HFFc6 (cell line): ENCODE measurements at regions not wholly inside any gene's neighbourhood (a gene's known extent, or its start where the extent isn't known, plus 50 kb on each side); places are given as distances from the start of the nearest gene placed in this dataset.
A peak's percentile ranks its signal among the peaks of the same experiment; 100 is the strongest.

Experiments
- DNase-seq: peaks from one replicate; pipeline ENCODE4 v3.0.0-alpha.2; 2018
- H3K27ac Mint-ChIP-seq: 2 replicates; pipeline ENCODE4 v1.8.0; 2020; ENCODE audit warnings: mild to moderate bottlenecking, mixed read lengths
- H3K27me3 Mint-ChIP-seq: 2 replicates; pipeline ENCODE4 v1.8.0; 2021; ENCODE audit warnings: mild to moderate bottlenecking, moderate library complexity, mixed read lengths; ENCODE audit not compliant: insufficient read depth
- H3K36me3 Mint-ChIP-seq: 2 replicates; pipeline ENCODE4 v1.8.0; 2021; ENCODE audit warnings: low read depth, mixed read lengths
- H3K4me1 Mint-ChIP-seq: 2 replicates; pipeline ENCODE4 v1.8.0; 2020; ENCODE audit warnings: low read depth, mixed read lengths
- H3K4me3 Mint-ChIP-seq: 2 replicates; pipeline ENCODE4 v1.8.0; 2020; ENCODE audit warnings: mild to moderate bottlenecking, moderate library complexity, mixed read lengths
- H3K9me3 Mint-ChIP-seq: 2 replicates; pipeline ENCODE4 v1.8.0; 2020; ENCODE audit warnings: mild to moderate bottlenecking, mixed read lengths
- CTCF ChIP-seq: fragments of 200-600 bp; sonication (generic); IDR thresholded peaks from 2 replicates; pipeline ENCODE4 v1.5.0; 2021; ENCODE audit warnings: antibody characterized with exemption, mild to moderate bottlenecking

- 0 out of 2 replicates have a peak, but pooled peaks cover under 1% of the 10 kb centered on the region for H3K9me3 Mint-ChIP-seq
- H3K36me3 Mint-ChIP-seq: peaks cover 18% of the 10 kb centered on the region
- DNase-seq: peak; percentile 22
- H3K27ac Mint-ChIP-seq: peak overlapping the region; percentile 60
- H3K4me3 Mint-ChIP-seq: peak overlapping the region; percentile 32
- H3K4me1 Mint-ChIP-seq: peaks cover 77% of the 10 kb centered on the region
- H3K27me3 Mint-ChIP-seq: no peaks in the 10 kb centered on the region
- no peak for TF ChIP-seq CTCF
These were observed 107.1 kb upstream of the TSC22D2 start for GRCh38 chr3:150300852-150301517.

GRCh38 chr3:150300388-150300787 lies 107.7 kb upstream of the TSC22D2 start:
- H3K36me3 Mint-ChIP-seq: peaks cover 14% of the 10 kb centered on the region
- no peaks in the 10 kb centered on the region for H3K9me3 Mint-ChIP-seq
- H3K27me3 Mint-ChIP-seq: no peaks in the 10 kb centered on the region
- no peak for TF ChIP-seq CTCF
- no peak overlapping the region; the same call in 1 of the 2 replicates for H3K4me3 Mint-ChIP-seq
- peak overlapping the region; percentile 60 for H3K27ac Mint-ChIP-seq
- H3K4me1 Mint-ChIP-seq: peaks cover 80% of the 10 kb centered on the region
- no peak for DNase-seq

- Mint-ChIP-seq H3K4me3 (no peak overlapping the region), H3K27ac (no peak overlapping the region), H3K27me3 (no peaks in the 10 kb centered on the region), H3K4me1 (peaks cover 90% of the 10 kb centered on the region), H3K9me3 (no peaks in the 10 kb centered on the region), H3K36me3 (peaks cover 3% of the 10 kb centered on the region)
- no peak for TF ChIP-seq CTCF
- no peak for DNase-seq
These were observed 108.9 kb upstream of the TSC22D2 start for GRCh38 chr3:150299201-150299600.

GRCh38 chr3:150296966-150297365 lies 111.1 kb upstream of the TSC22D2 start:
- Mint-ChIP-seq H3K4me3 (no peak overlapping the region), H3K9me3 (no peaks in the 10 kb centered on the region; the same call in none of the 2 replicates), H3K36me3 (peaks cover 4% of the 10 kb centered on the region), H3K27ac (no peak overlapping the region), H3K4me1 (peaks cover 94% of the 10 kb centered on the region), H3K27me3 (peaks cover 4% of the 10 kb centered on the region; the same call in 1 of the 2 replicates)
- TF ChIP-seq CTCF: no peak
- no peak for DNase-seq

GRCh38 chr3:150296123-150296735 lies 111.9 kb upstream of the TSC22D2 start:
- Mint-ChIP-seq H3K36me3 (peaks cover 12% of the 10 kb centered on the region), H3K27ac (peak overlapping the region; percentile 57)

More at GRCh38 chr3:150296123-150296735, 111.9 kb upstream of the TSC22D2 start:
- DNase-seq: no peak
- peaks cover 7% of the 10 kb centered on the region for H3K9me3 Mint-ChIP-seq
- peaks cover 4% of the 10 kb centered on the region; the same call in 1 of the 2 replicates for H3K27me3 Mint-ChIP-seq
- peaks cover 94% of the 10 kb centered on the region for H3K4me1 Mint-ChIP-seq
- H3K4me3 Mint-ChIP-seq: peak overlapping the region; percentile 10; the same call in 1 of the 2 replicates
- TF ChIP-seq CTCF: no peak
